Stimulated activated memory B cell treated with anti-CD40 and anti-IgM and Interleukin-4, amounts not matched to agents 10 μg/mL and 1 μg/mL and 100 μg/mL, for 72 hours (primary cell): ENCODE measurements at regions not wholly inside any gene's neighbourhood (a gene's known extent, or its start where the extent isn't known, plus 50 kb on each side); places are given as distances from the start of the nearest gene placed in this dataset.
A peak's percentile ranks its signal among the peaks of the same experiment; 100 is the strongest.

Experiments
- ATAC-seq: fragments of 150-1000 bp; cut with Tn5 transposase; 2 replicates; pipeline ENCODE4 v1.10.0; 2021
- H3K27ac Mint-ChIP-seq: one replicate; pipeline ENCODE4 v1.8.0; 2022; ENCODE audit warnings: mild to moderate bottlenecking, mixed read lengths
- H3K27me3 Mint-ChIP-seq: one replicate; pipeline ENCODE4 v1.8.0; 2022; ENCODE audit warnings: mixed read lengths
- H3K36me3 Mint-ChIP-seq: one replicate; pipeline ENCODE4 v1.8.0; 2022; ENCODE audit warnings: mixed read lengths
- H3K4me1 Mint-ChIP-seq: one replicate; pipeline ENCODE4 v1.8.0; 2022; ENCODE audit warnings: mixed read lengths
- H3K4me3 Mint-ChIP-seq: one replicate; pipeline ENCODE4 v1.8.0; 2022; ENCODE audit warnings: mild to moderate bottlenecking, moderate library complexity, mixed read lengths
- H3K9me3 Mint-ChIP-seq: one replicate; pipeline ENCODE4 v1.8.0; 2022; ENCODE audit warnings: mixed read lengths

GRCh38 chr9:82679472-82679871 lies 383.5 kb downstream of the RASEF start:
- H3K9me3 Mint-ChIP-seq: peaks cover 1% of the 10 kb centered on the region
- no peak overlapping the region for H3K27ac Mint-ChIP-seq
- H3K4me3 Mint-ChIP-seq: no peak overlapping the region
- no peaks in the 10 kb centered on the region for H3K27me3 Mint-ChIP-seq
- H3K4me1 Mint-ChIP-seq: no peaks in the 10 kb centered on the region
- no peak for ATAC-seq
- no peaks in the 10 kb centered on the region for H3K36me3 Mint-ChIP-seq

- H3K4me3 Mint-ChIP-seq: no peak overlapping the region
- no peaks in the 10 kb centered on the region for H3K36me3 Mint-ChIP-seq
- no peaks in the 10 kb centered on the region for H3K27me3 Mint-ChIP-seq
- peaks cover 6% of the 10 kb centered on the region for H3K9me3 Mint-ChIP-seq
- H3K27ac Mint-ChIP-seq: no peak overlapping the region
- no peak for ATAC-seq
- no peaks in the 10 kb centered on the region for H3K4me1 Mint-ChIP-seq
These were observed 382.6 kb downstream of the RASEF start for GRCh38 chr9:82680179-82680935.

GRCh38 chr9:82681809-82682208 lies 381.1 kb downstream of the RASEF start:
- Mint-ChIP-seq H3K27ac (no peak overlapping the region), H3K4me1 (no peaks in the 10 kb centered on the region), H3K4me3 (no peak overlapping the region), H3K9me3 (peaks cover 6% of the 10 kb centered on the region), H3K36me3 (no peaks in the 10 kb centered on the region), H3K27me3 (no peaks in the 10 kb centered on the region)
- no peak for ATAC-seq

GRCh38 chr9:82682431-82682830 lies 380.5 kb downstream of the RASEF start:
- H3K36me3 Mint-ChIP-seq: no peaks in the 10 kb centered on the region
- H3K9me3 Mint-ChIP-seq: peaks cover 6% of the 10 kb centered on the region
- no peaks in the 10 kb centered on the region for H3K4me1 Mint-ChIP-seq
- no peak overlapping the region for H3K27ac Mint-ChIP-seq
- no peaks in the 10 kb centered on the region for H3K27me3 Mint-ChIP-seq
- no peak overlapping the region for H3K4me3 Mint-ChIP-seq
- ATAC-seq: no peak

GRCh38 chr9:82695704-82696103 lies 367.2 kb downstream of the RASEF start:
- no peak for ATAC-seq
- Mint-ChIP-seq H3K4me3 (no peak overlapping the region), H3K27me3 (no peaks in the 10 kb centered on the region)

GRCh38 chr9:82706786-82707185 lies 356.2 kb downstream of the RASEF start:
- H3K9me3 Mint-ChIP-seq: peaks cover 4% of the 10 kb centered on the region
- no peaks in the 10 kb centered on the region for H3K36me3 Mint-ChIP-seq
- H3K27ac Mint-ChIP-seq: no peak overlapping the region
- no peaks in the 10 kb centered on the region for H3K4me1 Mint-ChIP-seq
- no peak overlapping the region for H3K4me3 Mint-ChIP-seq
- no peak for ATAC-seq
- no peaks in the 10 kb centered on the region for H3K27me3 Mint-ChIP-seq

More at GRCh38 chr9:82695704-82696103, 367.2 kb downstream of the RASEF start:
- no peak overlapping the region for H3K27ac Mint-ChIP-seq
- H3K4me1 Mint-ChIP-seq: no peaks in the 10 kb centered on the region
- H3K36me3 Mint-ChIP-seq: no peaks in the 10 kb centered on the region
- peaks cover 13% of the 10 kb centered on the region for H3K9me3 Mint-ChIP-seq

- Mint-ChIP-seq H3K27me3 (no peaks in the 10 kb centered on the region), H3K36me3 (no peaks in the 10 kb centered on the region), H3K4me3 (no peak overlapping the region), H3K27ac (no peak overlapping the region), H3K4me1 (no peaks in the 10 kb centered on the region), H3K9me3 (no peaks in the 10 kb centered on the region)
- no peak for ATAC-seq
These were observed 346.1 kb downstream of the RASEF start for GRCh38 chr9:82716821-82717220.

- no peak overlapping the region for H3K27ac Mint-ChIP-seq
- H3K4me3 Mint-ChIP-seq: no peak overlapping the region
- H3K27me3 Mint-ChIP-seq: no peaks in the 10 kb centered on the region
- no peaks in the 10 kb centered on the region for H3K4me1 Mint-ChIP-seq
- H3K36me3 Mint-ChIP-seq: no peaks in the 10 kb centered on the region
- ATAC-seq: no peak
- H3K9me3 Mint-ChIP-seq: no peaks in the 10 kb centered on the region
These were observed 342.4 kb downstream of the RASEF start for GRCh38 chr9:82720515-82720914.

- Mint-ChIP-seq H3K4me1 (no peaks in the 10 kb centered on the region), H3K4me3 (no peak overlapping the region), H3K27ac (no peak overlapping the region), H3K36me3 (no peaks in the 10 kb centered on the region), H3K9me3 (no peaks in the 10 kb centered on the region), H3K27me3 (no peaks in the 10 kb centered on the region)
- no peak for ATAC-seq
These were observed 341.3 kb downstream of the RASEF start for GRCh38 chr9:82721593-82721992.

- ATAC-seq: no peak
- no peak overlapping the region for H3K4me3 Mint-ChIP-seq
- H3K27ac Mint-ChIP-seq: no peak overlapping the region
- no peaks in the 10 kb centered on the region for H3K4me1 Mint-ChIP-seq
- no peaks in the 10 kb centered on the region for H3K36me3 Mint-ChIP-seq
- no peaks in the 10 kb centered on the region for H3K27me3 Mint-ChIP-seq
- H3K9me3 Mint-ChIP-seq: no peaks in the 10 kb centered on the region
These were observed 340.9 kb downstream of the RASEF start for GRCh38 chr9:82722051-82722450.

- Mint-ChIP-seq H3K36me3 (no peaks in the 10 kb centered on the region), H3K9me3 (no peaks in the 10 kb centered on the region), H3K27me3 (no peaks in the 10 kb centered on the region), H3K4me3 (no peak overlapping the region), H3K4me1 (no peaks in the 10 kb centered on the region), H3K27ac (no peak overlapping the region)
- no peak for ATAC-seq
These were observed 340.4 kb downstream of the RASEF start for GRCh38 chr9:82722561-82722960.

GRCh38 chr9:82726424-82727276 lies 336.3 kb downstream of the RASEF start:
- H3K27me3 Mint-ChIP-seq: no peaks in the 10 kb centered on the region
- H3K4me3 Mint-ChIP-seq: no peak overlapping the region
- H3K4me1 Mint-ChIP-seq: no peaks in the 10 kb centered on the region
- no peaks in the 10 kb centered on the region for H3K36me3 Mint-ChIP-seq
- H3K9me3 Mint-ChIP-seq: no peaks in the 10 kb centered on the region
- no peak overlapping the region for H3K27ac Mint-ChIP-seq
- peak; percentile 70 for ATAC-seq

GRCh38 chr9:82729141-82729540 lies 333.8 kb downstream of the RASEF start:
- H3K36me3 Mint-ChIP-seq: no peaks in the 10 kb centered on the region
- no peaks in the 10 kb centered on the region for H3K9me3 Mint-ChIP-seq
- no peak overlapping the region for H3K27ac Mint-ChIP-seq
- H3K4me1 Mint-ChIP-seq: no peaks in the 10 kb centered on the region
- no peaks in the 10 kb centered on the region for H3K27me3 Mint-ChIP-seq
- no peak overlapping the region for H3K4me3 Mint-ChIP-seq
- ATAC-seq: no peak

GRCh38 chr9:82729991-82730589 lies 332.9 kb downstream of the RASEF start:
- Mint-ChIP-seq H3K4me1 (no peaks in the 10 kb centered on the region), H3K4me3 (no peak overlapping the region), H3K27ac (no peak overlapping the region), H3K36me3 (no peaks in the 10 kb centered on the region), H3K27me3 (no peaks in the 10 kb centered on the region), H3K9me3 (no peaks in the 10 kb centered on the region)
- no peak for ATAC-seq

- H3K27ac Mint-ChIP-seq: no peak overlapping the region
- no peaks in the 10 kb centered on the region for H3K9me3 Mint-ChIP-seq
- H3K4me1 Mint-ChIP-seq: no peaks in the 10 kb centered on the region
- no peaks in the 10 kb centered on the region for H3K36me3 Mint-ChIP-seq
- no peak for ATAC-seq
- no peaks in the 10 kb centered on the region for H3K27me3 Mint-ChIP-seq
- no peak overlapping the region for H3K4me3 Mint-ChIP-seq
These were observed 330.0 kb downstream of the RASEF start for GRCh38 chr9:82732928-82733327.
